ENCODE measurements at regions not wholly inside any gene's neighbourhood (a gene's known extent, or its start where the extent isn't known, plus 50 kb on each side); places are given as distances from the start of the nearest gene placed in this dataset.

- no peak for TF ChIP-seq EZH2phosphoT487 (IDR thresholded peaks at IDR 0.05; ENCODE audit: insufficient read depth, low read depth)
- TF ChIP-seq EZH2 (IDR thresholded peaks at IDR 0.05; ENCODE audit: insufficient read depth, poor library complexity, severe bottlenecking): no peak
Measured at GRCh38 chr2:212609479-212609878, 70.9 kb upstream of the ERBB4 start.
